NCI-H526 treated with DMSO at 0.1 percent for 48 hours (cell line): ENCODE measurements at regions not wholly inside any gene's neighbourhood (a gene's known extent, or its start where the extent isn't known, plus 50 kb on each side); places are given as distances from the start of the nearest gene placed in this dataset.
A peak's percentile ranks its signal among the peaks of the same experiment; 100 is the strongest.

ENCODE experiments used
- DNase-seq: peaks from one replicate; lab custom pipeline; 2025; lab: John Stamatoyannopoulos, UW

- DNase-seq: no peak
Observed at GRCh38 chr7:117973975-117974374, 100.7 kb upstream of the CTTNBP2 start.

GRCh38 chr7:117974891-117975290 is 101.7 kb upstream of the CTTNBP2 start:
- no peak for DNase-seq

DNA sequence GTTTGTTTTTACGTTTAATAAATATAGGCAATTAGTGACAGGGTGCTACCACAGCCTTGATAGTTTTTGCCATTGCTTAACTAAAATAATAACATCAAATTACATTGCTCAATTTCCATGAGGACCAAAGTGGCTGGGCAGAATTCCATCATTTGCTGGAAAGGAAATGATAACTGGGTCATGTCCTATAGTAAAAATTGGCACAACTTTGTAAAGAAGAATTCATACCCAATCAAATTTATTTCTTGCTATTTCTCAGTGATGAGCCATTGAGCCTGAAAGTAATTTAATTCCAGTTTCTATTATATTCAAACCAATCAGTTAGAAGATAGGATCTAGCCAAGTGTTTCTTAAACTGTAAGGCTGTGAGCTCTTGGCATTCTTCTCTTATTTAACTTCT is 102.2 kb upstream of the CTTNBP2 start:
- DNase-seq: no peak

GRCh38 chr7:117979954-117980497 is 106.8 kb upstream of the CTTNBP2 start:
- DNase-seq: no peak

DNA sequence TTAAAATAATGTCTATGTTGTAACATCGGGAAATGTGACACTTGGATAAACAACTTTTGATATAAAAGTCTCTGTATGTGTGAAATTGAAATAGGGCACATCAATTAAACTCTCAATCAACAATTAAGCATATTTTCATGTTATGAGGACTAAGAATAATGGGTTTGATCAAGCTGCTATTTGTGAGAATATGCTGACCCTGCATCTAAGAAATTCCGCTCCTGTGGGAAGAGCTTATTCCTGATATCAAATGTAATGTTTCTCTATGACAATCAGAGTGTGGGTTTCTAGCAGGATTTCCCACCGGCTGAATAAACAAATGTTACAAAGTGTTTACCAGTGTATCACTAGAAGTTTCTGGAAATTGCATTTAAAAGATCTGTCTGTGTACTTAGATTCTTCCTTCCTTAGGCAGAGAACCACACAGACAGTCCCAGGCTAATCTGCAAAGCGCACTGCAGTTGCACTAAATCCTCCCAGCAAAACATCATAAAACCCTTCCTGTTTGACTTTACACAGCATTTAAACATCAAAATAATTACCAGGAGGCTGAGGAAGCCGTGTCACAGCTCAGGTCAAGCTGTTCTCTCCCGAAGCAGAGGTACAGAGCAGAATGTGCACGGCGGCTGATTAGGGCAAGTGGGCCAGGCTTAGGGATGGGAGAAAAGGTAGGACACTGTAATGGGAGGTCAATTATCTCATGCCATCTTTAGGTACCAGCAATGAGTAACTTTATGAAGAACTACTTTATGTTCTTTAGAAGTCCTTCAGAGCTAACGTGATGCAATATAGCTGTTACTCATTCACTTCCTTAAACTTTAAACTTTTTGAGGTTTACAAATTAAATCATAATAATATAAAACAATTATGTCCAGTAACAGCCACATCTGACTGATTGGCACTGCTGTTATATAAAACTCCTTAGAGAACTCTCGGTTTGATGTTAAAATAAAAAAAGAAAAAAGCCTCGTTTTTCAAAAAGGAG is 109.1 kb upstream of the CTTNBP2 start:
- DNase-seq: no peak

DNA sequence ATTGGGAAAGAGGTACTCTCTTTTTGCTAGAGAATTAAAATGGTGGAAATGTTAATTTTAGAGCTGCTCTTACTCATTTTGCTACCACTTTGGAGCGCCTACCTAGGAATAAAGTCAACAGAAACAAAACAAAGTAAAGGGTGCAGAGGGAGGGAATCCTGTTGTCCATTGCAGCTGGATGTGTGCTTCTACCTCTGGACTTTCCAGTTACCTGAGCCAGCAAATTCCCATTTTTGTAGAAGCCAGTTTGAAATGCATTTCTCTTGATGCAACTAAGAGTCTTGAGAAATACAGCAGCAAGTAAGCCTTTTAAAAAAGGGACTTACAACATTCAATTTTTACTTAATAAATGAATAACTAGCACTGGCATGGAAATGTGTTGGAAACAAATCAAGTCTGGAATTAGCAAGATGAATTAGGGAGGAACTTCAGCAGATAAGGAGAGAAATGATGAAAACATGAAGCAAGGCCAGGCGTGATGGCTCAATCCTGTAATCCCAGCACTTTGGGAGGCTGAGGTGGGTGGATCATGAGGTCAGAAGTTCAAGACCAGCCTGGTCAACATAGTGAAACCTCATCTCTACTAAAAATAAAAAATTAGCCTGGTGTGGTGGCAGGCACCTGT is 113.5 kb upstream of the CTTNBP2 start:
- DNase-seq: no peak

GRCh38 chr7:117990834-117991233 is 117.6 kb upstream of the CTTNBP2 start:
- no peak for DNase-seq

DNA sequence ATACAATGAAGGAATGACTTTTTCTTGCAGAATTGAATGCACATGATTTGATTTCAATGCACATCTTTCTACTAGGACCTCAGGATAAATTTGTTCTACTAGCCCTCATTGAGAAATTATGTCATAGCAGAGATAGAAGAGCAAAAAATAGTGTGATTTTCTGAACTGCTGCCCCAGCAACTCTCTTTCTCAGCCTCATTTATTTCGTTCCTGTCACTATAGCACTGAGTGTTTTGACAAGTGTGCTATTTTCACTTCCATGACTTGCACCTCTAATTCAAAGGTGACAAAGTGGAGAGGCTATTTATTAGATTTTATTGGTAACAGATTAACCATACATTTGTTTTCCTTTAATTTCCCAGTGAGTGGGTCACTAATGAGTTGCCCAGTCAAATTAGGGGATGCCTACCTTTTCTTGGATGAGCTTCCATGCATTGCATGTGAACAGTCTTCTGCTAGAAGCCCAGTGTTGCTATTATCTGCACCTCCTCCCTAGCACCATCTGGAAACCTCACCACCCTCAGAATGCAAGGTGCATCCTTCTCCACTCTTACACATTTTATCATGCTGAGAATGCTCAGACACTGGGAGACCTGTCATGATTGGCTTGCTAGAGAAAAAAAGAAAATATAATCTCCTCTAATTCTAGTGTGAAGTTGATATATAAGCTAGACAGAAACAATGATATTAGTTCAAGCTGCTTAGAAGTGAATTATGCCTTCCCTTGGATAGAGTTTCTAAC is 119.6 kb upstream of the CTTNBP2 start:
- no peak for DNase-seq

- DNase-seq: peak; percentile 15
Observed at GRCh38 chr7:117993377-117994003, 120.2 kb upstream of the CTTNBP2 start.

DNA sequence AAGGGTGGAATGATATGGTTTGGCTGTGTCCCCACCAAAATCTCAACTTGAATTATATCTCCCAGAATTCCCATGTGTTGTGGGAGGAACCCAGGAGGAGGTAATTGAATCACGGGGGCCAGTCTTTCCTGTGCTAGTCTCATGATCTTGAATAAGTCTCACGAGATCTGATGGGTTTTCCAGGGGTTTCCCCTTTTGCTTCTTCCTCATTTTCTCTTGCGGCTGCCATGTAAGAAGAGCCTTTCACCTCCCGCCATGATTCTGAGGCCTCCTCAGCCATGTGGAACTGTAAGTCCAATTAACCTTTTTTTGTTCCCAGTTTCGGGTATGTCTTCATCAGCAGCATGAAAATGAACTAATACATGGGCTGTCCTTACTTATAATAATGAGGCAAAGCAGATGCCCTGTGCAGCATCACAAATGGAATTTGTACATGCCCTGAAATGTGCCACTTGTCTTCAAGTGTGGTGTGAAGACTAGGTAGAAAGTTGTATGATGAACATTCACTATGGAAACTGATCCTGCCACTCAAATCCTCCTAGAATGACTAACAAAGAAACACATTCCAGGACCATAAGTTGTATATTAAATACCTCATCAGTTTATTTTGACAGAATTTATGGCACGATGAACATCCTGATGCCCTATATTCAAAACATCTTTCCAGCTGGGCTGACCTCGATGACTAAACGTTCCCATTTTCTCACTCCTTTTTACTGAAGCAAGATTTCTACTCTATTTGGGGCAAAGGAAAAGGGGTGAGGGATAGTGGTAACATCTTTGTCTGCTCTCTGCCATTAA is 122.8 kb upstream of the CTTNBP2 start:
- DNase-seq: no peak

DNA sequence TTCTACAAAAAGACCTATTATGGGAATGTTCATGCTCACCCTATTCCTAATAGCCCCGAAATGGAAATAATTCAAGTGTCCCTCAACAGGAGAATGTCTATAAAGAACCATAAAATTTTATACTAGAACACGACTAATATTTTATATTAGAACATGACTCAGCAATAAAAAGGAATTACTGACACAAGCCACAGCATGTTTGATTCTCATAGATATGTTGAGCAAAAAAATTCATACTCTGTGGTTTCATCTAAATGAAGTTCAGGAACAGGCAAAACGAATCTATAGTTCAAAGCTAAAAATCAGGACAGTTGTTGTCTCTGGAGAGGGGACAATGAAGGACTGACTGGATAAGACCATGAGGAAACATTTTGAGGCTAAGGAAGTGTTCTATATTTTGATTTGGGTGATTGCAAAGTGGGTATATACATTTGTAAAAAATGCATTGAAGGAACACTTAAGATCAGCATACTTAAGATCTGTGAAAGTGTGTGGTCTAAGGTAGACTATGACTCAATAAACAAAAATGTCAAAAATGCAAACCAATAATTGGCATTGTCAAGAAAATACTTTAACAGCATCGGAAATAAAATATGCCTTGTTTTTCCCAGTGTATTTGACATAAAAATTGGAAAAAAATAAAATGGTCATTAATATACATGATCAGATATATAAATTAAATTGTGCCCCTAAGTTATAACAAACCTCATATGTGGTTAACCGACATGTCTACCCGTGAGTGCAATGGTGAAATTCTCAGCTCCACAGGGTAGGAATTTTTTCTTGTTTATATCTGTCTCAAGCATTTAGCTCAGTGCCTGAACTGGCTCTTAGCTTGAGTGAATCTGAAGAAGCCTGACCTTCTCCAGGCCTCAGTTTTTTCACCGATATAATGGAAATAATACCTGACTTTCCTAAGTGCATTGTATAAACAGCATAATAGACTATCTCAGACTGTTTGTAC is 124.9 kb upstream of the CTTNBP2 start:
- no peak for DNase-seq

DNA sequence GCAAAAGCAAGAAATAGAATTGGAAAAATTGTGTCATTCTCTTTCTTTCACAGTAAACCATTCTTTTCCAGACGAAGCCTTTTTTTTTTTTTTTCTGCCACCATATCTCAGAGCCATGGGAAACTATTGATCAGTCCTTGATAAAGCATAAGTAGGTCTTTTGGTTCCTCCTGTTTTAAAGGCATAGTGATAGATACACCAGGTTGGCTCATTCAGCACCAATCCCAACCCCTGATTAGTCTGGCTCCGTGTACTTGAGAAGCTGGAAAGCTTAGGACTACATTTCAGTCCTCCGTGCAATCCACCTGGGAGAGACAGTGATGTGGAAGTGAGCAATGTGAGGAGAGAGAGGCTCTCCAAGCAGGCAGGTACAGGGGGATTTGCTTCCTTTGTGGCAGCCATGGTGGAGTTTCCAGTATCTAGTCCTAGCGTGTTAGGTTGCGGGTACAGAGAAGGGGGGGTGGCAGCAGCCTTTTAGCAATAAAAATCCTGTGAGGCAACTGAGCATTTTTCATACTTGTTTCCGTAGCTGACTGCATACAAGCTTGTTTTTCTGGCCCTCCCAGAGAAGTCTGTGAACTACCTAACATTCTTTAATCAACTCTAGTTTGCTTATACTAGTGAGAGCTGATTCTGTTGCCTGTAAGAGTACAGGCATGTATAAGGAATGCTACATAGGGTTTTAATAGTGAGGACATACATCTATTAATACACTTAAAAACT is 127.4 kb upstream of the CTTNBP2 start:
- DNase-seq: no peak

- DNase-seq: no peak
Observed at GRCh38 chr7:118003476-118003875, 130.2 kb upstream of the CTTNBP2 start.

DNA sequence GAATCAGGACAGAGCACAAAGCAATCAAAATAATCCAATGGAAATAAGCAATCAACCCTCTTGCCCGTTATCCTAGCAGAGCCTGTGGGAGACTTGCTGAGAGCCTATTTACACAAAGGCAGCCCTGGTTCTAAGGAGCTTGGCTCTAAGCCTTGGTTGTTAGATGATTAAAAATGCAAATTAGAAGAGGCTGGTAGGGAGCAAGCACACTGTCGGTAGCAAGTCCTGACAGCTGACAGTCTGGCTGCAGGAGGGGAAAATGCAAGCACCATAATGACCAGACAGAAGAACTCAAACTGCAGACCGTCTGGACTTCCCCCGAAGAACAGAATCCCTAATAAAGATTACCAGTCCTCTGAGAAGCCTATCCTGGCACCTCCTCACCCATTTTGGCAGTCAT is 131.8 kb upstream of the CTTNBP2 start:
- DNase-seq: no peak

GRCh38 chr7:118006979-118007378 is 133.7 kb upstream of the CTTNBP2 start:
- no peak for DNase-seq

GRCh38 chr7:118009419-118009818 is 136.2 kb upstream of the CTTNBP2 start:
- DNase-seq: no peak

- DNase-seq: no peak
Observed at GRCh38 chr7:118011652-118012051, 138.4 kb upstream of the CTTNBP2 start.

- DNase-seq: no peak
Observed at GRCh38 chr7:118013252-118014010, 140.2 kb upstream of the CTTNBP2 start.
